ENCODE measurements at regions not wholly inside any gene's neighbourhood (a gene's known extent, or its start where the extent isn't known, plus 50 kb on each side); places are given as distances from the start of the nearest gene placed in this dataset.

DNA sequence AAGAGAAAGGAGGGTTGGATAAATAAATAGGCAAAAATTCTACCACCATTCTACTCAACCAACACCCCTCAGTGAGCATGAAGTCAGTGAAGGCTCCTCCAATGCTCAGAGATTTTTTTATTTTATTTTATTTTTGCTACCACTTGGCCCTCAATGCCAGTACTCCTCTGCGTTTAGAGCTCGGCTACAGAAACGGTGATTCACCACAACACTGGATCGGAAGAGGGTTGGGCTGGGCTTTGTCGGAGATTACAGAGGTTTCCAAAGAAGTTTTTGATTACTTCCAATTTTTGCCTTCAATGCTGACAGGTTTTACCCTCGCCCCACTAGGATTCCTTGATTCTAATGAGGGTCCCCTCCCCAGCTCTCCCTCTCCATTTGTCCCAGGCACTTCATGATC lies 1027.2 kb upstream of the TMEM132C start:
- no peak for ATAC-seq

More for the DNA sequence above, 1027.2 kb upstream of the TMEM132C start:
- Histone ChIP-seq H3K4me1 (ENCODE audit: insufficient read depth) (no peaks in the 10 kb centered on the region), H2AFZ (no peak overlapping the region), H3K36me3 (ENCODE audit: insufficient read depth) (no peaks in the 10 kb centered on the region), H3K9me2 (ENCODE audit: insufficient read depth) (0 out of 2 replicates have a peak, but pooled peaks cover 5% of the 10 kb centered on the region), H3K4me3 (no peak overlapping the region), H3K79me2 (replicated peaks; ENCODE audit: insufficient read depth) (no peaks in the 10 kb centered on the region), H3F3A (replicated peaks; ENCODE audit: low read depth) (no peaks in the 10 kb centered on the region), H4K20me1 (replicated peaks; ENCODE audit: insufficient read depth) (no peaks in the 10 kb centered on the region), H3K27me3 (ENCODE audit: insufficient read depth) (no peaks in the 10 kb centered on the region), H3K27ac (ENCODE audit: low read depth) (no peak overlapping the region), H3K4me2 (no peak overlapping the region)
- no peak overlapping the region for H3K4me3 Mint-ChIP-seq
- TF ChIP-seq, protein P1, sequence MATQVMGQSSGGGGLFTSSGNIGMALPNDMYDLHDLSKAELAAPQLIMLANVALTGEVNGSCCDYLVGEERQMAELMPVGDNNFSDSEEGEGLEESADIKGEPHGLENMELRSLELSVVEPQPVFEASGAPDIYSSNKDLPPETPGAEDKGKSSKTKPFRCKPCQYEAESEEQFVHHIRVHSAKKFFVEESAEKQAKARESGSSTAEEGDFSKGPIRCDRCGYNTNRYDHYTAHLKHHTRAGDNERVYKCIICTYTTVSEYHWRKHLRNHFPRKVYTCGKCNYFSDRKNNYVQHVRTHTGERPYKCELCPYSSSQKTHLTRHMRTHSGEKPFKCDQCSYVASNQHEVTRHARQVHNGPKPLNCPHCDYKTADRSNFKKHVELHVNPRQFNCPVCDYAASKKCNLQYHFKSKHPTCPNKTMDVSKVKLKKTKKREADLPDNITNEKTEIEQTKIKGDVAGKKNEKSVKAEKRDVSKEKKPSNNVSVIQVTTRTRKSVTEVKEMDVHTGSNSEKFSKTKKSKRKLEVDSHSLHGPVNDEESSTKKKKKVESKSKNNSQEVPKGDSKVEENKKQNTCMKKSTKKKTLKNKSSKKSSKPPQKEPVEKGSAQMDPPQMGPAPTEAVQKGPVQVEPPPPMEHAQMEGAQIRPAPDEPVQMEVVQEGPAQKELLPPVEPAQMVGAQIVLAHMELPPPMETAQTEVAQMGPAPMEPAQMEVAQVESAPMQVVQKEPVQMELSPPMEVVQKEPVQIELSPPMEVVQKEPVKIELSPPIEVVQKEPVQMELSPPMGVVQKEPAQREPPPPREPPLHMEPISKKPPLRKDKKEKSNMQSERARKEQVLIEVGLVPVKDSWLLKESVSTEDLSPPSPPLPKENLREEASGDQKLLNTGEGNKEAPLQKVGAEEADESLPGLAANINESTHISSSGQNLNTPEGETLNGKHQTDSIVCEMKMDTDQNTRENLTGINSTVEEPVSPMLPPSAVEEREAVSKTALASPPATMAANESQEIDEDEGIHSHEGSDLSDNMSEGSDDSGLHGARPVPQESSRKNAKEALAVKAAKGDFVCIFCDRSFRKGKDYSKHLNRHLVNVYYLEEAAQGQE (IDR thresholded peaks at IDR 0.05; ENCODE audit: unreplicated experiment) = no peak
- TF ChIP-seq ZNF331 (CRISPR knock-in tag; IDR thresholded peaks at IDR 0.05; ENCODE audit: low read depth) = no peak
- TF ChIP-seq, protein P2, sequence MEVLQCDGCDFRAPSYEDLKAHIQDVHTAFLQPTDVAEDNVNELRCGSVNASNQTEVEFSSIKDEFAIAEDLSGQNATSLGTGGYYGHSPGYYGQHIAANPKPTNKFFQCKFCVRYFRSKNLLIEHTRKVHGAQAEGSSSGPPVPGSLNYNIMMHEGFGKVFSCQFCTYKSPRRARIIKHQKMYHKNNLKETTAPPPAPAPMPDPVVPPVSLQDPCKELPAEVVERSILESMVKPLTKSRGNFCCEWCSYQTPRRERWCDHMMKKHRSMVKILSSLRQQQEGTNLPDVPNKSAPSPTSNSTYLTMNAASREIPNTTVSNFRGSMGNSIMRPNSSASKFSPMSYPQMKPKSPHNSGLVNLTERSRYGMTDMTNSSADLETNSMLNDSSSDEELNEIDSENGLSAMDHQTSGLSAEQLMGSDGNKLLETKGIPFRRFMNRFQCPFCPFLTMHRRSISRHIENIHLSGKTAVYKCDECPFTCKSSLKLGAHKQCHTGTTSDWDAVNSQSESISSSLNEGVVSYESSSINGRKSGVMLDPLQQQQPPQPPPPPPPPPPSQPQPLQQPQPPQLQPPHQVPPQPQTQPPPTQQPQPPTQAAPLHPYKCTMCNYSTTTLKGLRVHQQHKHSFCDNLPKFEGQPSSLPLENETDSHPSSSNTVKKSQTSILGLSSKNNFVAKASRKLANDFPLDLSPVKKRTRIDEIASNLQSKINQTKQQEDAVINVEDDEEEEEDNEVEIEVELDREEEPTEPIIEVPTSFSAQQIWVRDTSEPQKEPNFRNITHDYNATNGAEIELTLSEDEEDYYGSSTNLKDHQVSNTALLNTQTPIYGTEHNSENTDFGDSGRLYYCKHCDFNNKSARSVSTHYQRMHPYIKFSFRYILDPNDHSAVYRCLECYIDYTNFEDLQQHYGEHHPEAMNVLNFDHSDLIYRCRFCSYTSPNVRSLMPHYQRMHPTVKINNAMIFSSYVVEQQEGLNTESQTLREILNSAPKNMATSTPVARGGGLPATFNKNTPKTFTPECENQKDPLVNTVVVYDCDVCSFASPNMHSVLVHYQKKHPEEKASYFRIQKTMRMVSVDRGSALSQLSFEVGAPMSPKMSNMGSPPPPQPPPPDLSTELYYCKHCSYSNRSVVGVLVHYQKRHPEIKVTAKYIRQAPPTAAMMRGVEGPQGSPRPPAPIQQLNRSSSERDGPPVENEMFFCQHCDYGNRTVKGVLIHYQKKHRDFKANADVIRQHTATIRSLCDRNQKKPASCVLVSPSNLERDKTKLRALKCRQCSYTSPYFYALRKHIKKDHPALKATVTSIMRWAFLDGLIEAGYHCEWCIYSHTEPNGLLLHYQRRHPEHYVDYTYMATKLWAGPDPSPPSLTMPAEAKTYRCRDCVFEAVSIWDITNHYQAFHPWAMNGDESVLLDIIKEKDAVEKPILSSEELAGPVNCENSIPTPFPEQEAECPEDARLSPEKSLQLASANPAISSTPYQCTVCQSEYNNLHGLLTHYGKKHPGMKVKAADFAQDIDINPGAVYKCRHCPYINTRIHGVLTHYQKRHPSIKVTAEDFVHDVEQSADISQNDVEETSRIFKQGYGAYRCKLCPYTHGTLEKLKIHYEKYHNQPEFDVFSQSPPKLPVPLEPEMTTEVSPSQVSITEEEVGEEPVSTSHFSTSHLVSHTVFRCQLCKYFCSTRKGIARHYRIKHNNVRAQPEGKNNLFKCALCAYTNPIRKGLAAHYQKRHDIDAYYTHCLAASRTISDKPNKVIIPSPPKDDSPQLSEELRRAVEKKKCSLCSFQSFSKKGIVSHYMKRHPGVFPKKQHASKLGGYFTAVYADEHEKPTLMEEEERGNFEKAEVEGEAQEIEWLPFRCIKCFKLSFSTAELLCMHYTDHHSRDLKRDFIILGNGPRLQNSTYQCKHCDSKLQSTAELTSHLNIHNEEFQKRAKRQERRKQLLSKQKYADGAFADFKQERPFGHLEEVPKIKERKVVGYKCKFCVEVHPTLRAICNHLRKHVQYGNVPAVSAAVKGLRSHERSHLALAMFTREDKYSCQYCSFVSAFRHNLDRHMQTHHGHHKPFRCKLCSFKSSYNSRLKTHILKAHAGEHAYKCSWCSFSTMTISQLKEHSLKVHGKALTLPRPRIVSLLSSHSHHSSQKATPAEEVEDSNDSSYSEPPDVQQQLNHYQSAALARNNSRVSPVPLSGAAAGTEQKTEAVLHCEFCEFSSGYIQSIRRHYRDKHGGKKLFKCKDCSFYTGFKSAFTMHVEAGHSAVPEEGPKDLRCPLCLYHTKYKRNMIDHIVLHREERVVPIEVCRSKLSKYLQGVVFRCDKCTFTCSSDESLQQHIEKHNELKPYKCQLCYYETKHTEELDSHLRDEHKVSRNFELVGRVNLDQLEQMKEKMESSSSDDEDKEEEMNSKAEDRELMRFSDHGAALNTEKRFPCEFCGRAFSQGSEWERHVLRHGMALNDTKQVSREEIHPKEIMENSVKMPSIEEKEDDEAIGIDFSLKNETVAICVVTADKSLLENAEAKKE (CRISPR knock-in tag; IDR thresholded peaks at IDR 0.05) = no peak
- no peak for TF ChIP-seq JUNB (IDR thresholded peaks at IDR 0.05; ENCODE audit: unreplicated experiment)
- no peak for TF ChIP-seq NANOG (IDR thresholded peaks at IDR 0.05; ENCODE audit: borderline replicate concordance)
- no peak for TF ChIP-seq ZNF114 (CRISPR knock-in tag; IDR thresholded peaks at IDR 0.05)
- TF ChIP-seq POLR2AphosphoS5 (IDR thresholded peaks at IDR 0.05; ENCODE audit: low read depth) = no peak
- H3K9me3 Mint-ChIP-seq = peaks cover 16% of the 10 kb centered on the region; the same call in 2 of the 3 replicates
- no peaks in the 10 kb centered on the region for H3K27me3 Mint-ChIP-seq (ENCODE audit: insufficient read depth, low read depth, poor library complexity)
- H3K27ac Mint-ChIP-seq = no peak overlapping the region
- no peak for DNase-seq (ENCODE audit: low spot score)
- H3K4me1 Mint-ChIP-seq = no peaks in the 10 kb centered on the region
- peaks cover 43% of the 10 kb centered on the region for H3K36me3 Mint-ChIP-seq (ENCODE audit: low read depth)
